ENCODE measurements at regions not wholly inside any gene's neighbourhood (a gene's known extent, or its start where the extent isn't known, plus 50 kb on each side); places are given as distances from the start of the nearest gene placed in this dataset.

DNA sequence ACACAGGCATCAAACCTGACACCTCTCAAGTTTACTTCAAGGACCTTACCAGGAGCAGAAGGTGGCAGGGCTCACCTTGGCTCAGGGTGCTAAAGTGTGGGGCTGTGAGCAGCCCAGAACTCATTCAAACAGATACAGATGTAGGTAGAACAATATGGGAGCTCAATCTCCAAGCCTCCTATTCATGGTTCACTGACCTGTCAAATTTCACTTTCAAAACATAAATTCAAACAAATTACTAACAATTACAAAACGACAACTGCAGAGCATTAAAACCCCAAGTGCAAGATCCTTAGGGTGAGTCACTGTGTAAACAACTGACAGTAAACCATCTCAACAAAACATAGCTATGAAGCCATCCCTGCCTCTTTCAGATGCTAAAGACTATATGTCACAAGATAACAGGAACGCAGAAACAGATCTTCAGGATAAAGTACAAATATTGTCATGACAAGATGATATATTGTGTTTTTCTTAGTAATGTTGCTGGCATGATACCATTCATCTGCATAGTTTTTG lies 303.5 kb upstream of the ANO3 start:
- H3K27ac ChIP-seq: no peak overlapping the region
- no peak overlapping the region for H3K9ac ChIP-seq
- no peaks in the 10 kb centered on the region for H3K27me3 ChIP-seq
- TF ChIP-seq Cebpa-rat (IDR thresholded peaks at IDR 0.05): no peak
- H3K4me3 ChIP-seq: no peak overlapping the region
- H4K20me1 ChIP-seq: no peaks in the 10 kb centered on the region
- H3K4me1 ChIP-seq: no peaks in the 10 kb centered on the region
- no peaks in the 10 kb centered on the region for H3K9me3 ChIP-seq (replicated peaks in 1 of 11)
- H3K36me3 ChIP-seq: no peaks in the 10 kb centered on the region
- H3K4me2 ChIP-seq: no peak overlapping the region

DNA sequence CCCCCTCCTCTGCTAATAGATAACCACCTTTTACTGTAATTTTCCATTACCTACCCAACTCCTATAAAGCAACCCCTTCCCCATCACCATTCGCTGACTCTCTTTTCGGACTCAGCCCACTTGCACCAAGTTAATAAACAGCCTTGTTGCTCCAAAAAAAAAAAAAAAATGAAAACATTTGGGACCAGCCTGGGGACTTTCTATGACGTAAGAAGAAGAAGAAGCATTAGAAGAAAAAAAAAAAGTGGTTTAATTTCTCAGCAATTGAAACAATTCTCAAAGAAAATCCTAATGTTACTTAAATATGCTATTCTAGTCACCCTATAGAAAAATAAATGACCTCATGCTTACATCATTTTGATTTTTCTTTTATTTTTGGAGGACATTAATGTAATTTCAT lies 301.5 kb upstream of the ANO3 start:
- H4K20me1 ChIP-seq: no peaks in the 10 kb centered on the region
- H3K4me3 ChIP-seq: no peak overlapping the region
- no peaks in the 10 kb centered on the region for H3K4me1 ChIP-seq
- no peak overlapping the region for H3K27ac ChIP-seq
- no peak overlapping the region for H3K9ac ChIP-seq
- H3K36me3 ChIP-seq: no peaks in the 10 kb centered on the region
- no peaks in the 10 kb centered on the region for H3K27me3 ChIP-seq
- H3K9me3 ChIP-seq (replicated peaks in 1 of 11): no peaks in the 10 kb centered on the region
- no peak for TF ChIP-seq Cebpa-rat (IDR thresholded peaks at IDR 0.05)
- no peak overlapping the region for H3K4me2 ChIP-seq

DNA sequence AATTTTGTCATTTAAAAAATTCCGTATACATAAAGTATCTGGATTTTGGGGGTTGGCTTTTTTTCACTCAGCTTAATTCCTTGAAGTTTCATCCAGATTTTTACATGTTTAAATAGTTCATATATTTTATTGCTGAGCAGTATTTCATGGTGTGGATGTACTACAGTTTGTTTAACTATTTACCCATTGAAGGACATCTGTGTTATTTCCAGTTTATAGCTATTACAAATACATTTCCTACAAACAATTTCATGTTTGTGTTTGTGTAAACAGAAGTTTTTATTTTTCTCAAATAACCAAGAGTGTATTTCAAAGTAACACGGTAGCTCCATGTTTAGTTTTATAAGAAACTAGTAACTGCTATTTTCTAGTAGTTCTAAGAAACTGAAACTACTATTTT lies 299.7 kb upstream of the ANO3 start:
- no peak overlapping the region for H3K4me3 ChIP-seq
- no peaks in the 10 kb centered on the region for H3K27me3 ChIP-seq

DNA sequence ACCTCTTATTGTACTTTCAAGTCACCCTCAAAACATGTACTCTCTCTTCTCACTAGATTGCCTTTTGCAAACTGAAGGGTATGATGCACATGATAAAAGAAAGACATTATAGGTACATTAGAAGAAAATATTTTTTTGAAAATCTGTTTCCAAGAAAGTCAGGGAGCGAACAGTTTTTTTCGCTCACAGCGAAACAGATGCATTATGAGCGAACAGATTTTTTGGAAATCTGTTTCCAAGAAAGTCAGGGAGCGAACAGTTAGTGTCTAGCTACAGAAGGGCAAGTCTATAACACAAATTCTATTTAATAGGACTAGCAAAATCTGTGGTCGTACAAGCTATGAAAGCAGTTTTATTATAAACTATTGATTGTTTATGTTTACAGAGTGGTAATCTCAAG lies 296.2 kb upstream of the ANO3 start:
- no peaks in the 10 kb centered on the region for H3K9me3 ChIP-seq (replicated peaks in 1 of 11)
- no peak for TF ChIP-seq Cebpa-rat (IDR thresholded peaks at IDR 0.05)

More for the DNA sequence above, 299.7 kb upstream of the ANO3 start:
- H3K9me3 ChIP-seq (replicated peaks in 1 of 11): no peaks in the 10 kb centered on the region
- no peak overlapping the region for H3K9ac ChIP-seq
- TF ChIP-seq Cebpa-rat (IDR thresholded peaks at IDR 0.05): no peak
- no peaks in the 10 kb centered on the region for H3K4me1 ChIP-seq
- H3K27ac ChIP-seq: no peak overlapping the region
- H3K4me2 ChIP-seq: no peak overlapping the region
- no peaks in the 10 kb centered on the region for H3K36me3 ChIP-seq
- no peaks in the 10 kb centered on the region for H4K20me1 ChIP-seq

DNA sequence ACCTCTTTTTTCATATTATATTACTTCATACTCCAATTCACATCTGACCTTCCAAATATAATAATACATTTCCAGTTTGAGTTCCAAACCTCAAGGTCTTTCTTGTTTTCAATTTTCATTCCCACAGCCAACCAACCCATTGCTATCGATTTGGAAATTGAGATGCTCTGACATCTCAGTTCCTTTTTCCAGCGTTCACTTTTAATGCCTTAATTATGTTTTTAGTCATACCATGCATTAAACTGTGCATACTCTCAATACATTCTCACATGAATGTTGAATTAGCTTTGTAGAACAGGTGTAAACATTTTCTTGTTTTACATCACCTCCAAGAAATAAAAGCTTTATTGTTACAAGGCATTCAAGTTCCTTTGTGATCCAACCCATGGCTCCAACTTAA lies 294.2 kb upstream of the ANO3 start:
- Histone ChIP-seq H3K36me3 (no peaks in the 10 kb centered on the region), H3K4me3 (no peak overlapping the region), H3K4me2 (no peak overlapping the region), H3K9me3 (replicated peaks in 1 of 11) (no peaks in the 10 kb centered on the region), H3K27ac (no peak overlapping the region), H3K4me1 (no peaks in the 10 kb centered on the region), H3K27me3 (no peaks in the 10 kb centered on the region), H4K20me1 (no peaks in the 10 kb centered on the region), H3K9ac (no peak overlapping the region)
- no peak for TF ChIP-seq Cebpa-rat (IDR thresholded peaks at IDR 0.05)

More for the DNA sequence above, 296.2 kb upstream of the ANO3 start:
- Histone ChIP-seq H3K27ac (no peak overlapping the region), H4K20me1 (no peaks in the 10 kb centered on the region), H3K36me3 (no peaks in the 10 kb centered on the region), H3K4me1 (no peaks in the 10 kb centered on the region), H3K9ac (no peak overlapping the region), H3K4me2 (no peak overlapping the region), H3K4me3 (no peak overlapping the region), H3K27me3 (no peaks in the 10 kb centered on the region)

DNA sequence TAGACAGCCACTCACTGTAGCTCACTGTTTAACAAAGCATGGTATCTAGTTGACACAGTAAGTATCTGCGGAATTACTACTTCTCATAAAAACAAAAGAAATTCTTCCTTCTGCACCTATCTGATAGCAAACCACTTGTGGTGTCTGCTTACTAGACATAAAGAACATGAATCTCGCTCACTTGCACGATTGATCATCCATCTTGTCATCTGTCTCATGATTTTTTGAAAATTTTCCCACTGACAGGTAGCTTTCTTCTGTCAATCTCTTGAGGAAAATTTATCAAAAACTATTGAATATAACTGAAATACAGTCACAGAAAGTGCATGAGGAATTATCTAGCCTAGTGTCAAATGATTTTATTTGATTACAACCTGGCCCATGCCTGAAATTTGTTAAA lies 291.6 kb upstream of the ANO3 start:
- Histone ChIP-seq H3K4me3 (no peak overlapping the region), H3K27ac (no peak overlapping the region), H4K20me1 (no peaks in the 10 kb centered on the region), H3K27me3 (no peaks in the 10 kb centered on the region), H3K4me2 (no peak overlapping the region), H3K9me3 (replicated peaks in 1 of 11) (no peaks in the 10 kb centered on the region), H3K4me1 (no peaks in the 10 kb centered on the region), H3K36me3 (no peaks in the 10 kb centered on the region), H3K9ac (no peak overlapping the region)
- TF ChIP-seq Cebpa-rat (IDR thresholded peaks at IDR 0.05): no peak

DNA sequence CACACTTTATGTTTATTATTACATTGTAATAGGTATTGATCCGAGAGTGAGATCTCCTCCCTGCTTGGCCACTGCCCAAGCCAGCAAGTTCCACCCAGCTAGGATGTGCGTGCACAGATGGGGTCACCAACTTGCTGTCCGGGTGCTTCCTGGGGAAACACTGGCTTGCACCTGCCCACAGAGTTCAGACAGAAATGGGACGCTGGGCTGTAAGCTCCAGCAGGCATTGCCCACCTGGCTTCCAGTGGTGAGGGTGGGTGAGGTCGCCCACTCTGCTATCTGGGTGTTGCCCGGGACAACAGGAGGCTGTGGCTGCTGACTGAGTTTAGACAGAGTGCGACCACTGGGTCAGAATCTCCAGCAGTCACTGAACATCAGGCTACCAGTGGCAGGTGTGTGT lies 289.8 kb upstream of the ANO3 start:
- Histone ChIP-seq H3K9me3 (replicated peaks in 1 of 11) (no peaks in the 10 kb centered on the region), H4K20me1 (no peaks in the 10 kb centered on the region), H3K27me3 (no peaks in the 10 kb centered on the region), H3K27ac (no peak overlapping the region), H3K9ac (no peak overlapping the region), H3K4me2 (no peak overlapping the region), H3K4me1 (no peaks in the 10 kb centered on the region), H3K4me3 (no peak overlapping the region), H3K36me3 (no peaks in the 10 kb centered on the region)
- no peak for TF ChIP-seq Cebpa-rat (IDR thresholded peaks at IDR 0.05)

DNA sequence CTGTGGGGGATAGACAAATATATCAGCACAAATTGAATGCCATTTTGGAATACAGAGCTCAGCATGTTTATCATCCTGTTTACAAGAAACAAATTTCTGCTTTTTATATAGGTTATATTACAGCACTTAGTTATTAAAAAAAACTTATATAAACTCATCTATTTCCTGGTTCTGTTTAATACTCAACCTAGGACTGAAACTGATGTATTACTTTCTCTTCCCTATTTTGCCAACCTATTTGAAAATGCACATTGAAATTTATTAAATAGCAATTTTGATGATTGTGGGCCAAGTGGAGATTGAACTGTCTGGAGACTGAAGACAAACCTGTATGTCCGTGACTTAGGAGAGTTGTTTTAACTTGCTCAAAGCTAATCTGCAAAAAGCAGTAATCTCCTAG lies 288.3 kb upstream of the ANO3 start:
- no peak overlapping the region for H3K27ac ChIP-seq
- H3K9me3 ChIP-seq (replicated peaks in 1 of 11): no peaks in the 10 kb centered on the region
- H3K9ac ChIP-seq: no peak overlapping the region
- H3K4me1 ChIP-seq: no peaks in the 10 kb centered on the region
- H4K20me1 ChIP-seq: no peaks in the 10 kb centered on the region
- H3K4me2 ChIP-seq: no peak overlapping the region
- no peak for TF ChIP-seq Cebpa-rat (IDR thresholded peaks at IDR 0.05)
- H3K27me3 ChIP-seq: no peaks in the 10 kb centered on the region
- no peaks in the 10 kb centered on the region for H3K36me3 ChIP-seq
- no peak overlapping the region for H3K4me3 ChIP-seq

DNA sequence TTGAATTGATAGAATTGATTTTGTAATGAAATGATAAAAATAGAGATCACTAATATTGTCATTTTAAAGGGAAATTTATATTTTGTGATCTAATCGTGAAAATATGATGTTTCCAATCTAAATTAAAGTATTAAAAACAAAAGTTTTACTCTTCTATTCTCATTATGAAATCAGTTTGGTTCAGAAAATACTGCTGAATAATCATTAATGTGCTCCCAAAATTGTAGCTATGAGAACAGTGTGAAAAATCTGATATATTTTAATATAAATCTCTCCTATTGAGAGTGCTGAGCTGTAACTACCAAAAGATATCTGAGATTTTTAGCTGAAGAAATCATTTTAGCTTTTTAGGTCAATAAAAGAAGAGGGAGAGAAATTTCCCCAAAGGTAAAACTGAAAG lies 287.5 kb upstream of the ANO3 start:
- H3K27me3 ChIP-seq: no peaks in the 10 kb centered on the region
- H4K20me1 ChIP-seq: no peaks in the 10 kb centered on the region
- H3K4me3 ChIP-seq: no peak overlapping the region
- H3K9me3 ChIP-seq (replicated peaks in 1 of 11): no peaks in the 10 kb centered on the region
- TF ChIP-seq Cebpa-rat (IDR thresholded peaks at IDR 0.05): no peak
- H3K4me2 ChIP-seq: no peak overlapping the region
- no peak overlapping the region for H3K9ac ChIP-seq
- H3K27ac ChIP-seq: no peak overlapping the region
- no peaks in the 10 kb centered on the region for H3K4me1 ChIP-seq
- H3K36me3 ChIP-seq: no peaks in the 10 kb centered on the region

DNA sequence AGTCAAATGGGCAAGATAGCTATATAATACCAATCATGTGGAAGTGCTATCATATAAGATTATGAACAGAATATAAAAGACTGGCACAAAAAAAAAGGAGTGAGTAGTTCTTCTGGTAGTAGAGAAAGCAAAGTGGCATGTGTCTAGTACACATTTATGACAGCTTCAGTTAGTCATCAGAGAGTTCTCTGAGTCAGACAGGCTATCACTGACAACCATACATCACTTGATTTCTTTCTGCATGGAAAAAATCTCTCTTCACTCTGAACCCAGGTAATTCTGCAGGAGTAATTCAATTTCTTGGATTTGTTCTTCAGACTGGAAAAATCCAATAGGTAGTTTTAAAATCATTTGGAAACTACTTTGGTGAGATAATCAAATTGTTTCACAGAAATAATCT lies 286.8 kb upstream of the ANO3 start:
- H3K9me3 ChIP-seq (replicated peaks in 1 of 11): no peaks in the 10 kb centered on the region
- no peaks in the 10 kb centered on the region for H3K4me1 ChIP-seq
- no peak overlapping the region for H3K27ac ChIP-seq
- TF ChIP-seq Cebpa-rat (IDR thresholded peaks at IDR 0.05): no peak
- no peak overlapping the region for H3K4me3 ChIP-seq
- H3K36me3 ChIP-seq: no peaks in the 10 kb centered on the region
- no peak overlapping the region for H3K4me2 ChIP-seq
- H3K27me3 ChIP-seq: no peaks in the 10 kb centered on the region
- H3K9ac ChIP-seq: no peak overlapping the region
- no peaks in the 10 kb centered on the region for H4K20me1 ChIP-seq

DNA sequence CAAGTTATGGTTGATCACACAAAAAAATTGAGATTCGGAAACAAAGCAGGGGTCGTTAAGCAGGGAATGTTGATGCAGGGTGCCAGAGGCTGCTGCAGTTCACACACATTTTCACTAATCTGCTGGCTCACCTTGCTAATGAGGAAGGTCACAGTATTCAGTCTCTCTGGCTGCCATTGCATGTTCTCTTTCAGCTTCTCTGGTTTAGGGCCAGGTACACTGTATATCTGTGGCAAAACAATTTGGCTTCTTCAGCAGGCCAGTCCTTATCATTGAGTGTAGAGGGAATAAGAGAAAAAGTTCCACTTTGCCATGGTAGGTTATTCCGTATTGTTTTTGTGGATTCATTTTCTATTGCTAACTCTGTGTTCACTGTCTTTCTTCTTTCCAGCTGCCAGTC lies 283.7 kb upstream of the ANO3 start:
- Histone ChIP-seq H3K27ac (no peak overlapping the region), H3K36me3 (no peaks in the 10 kb centered on the region), H4K20me1 (no peaks in the 10 kb centered on the region), H3K27me3 (no peaks in the 10 kb centered on the region), H3K4me3 (no peak overlapping the region), H3K9ac (no peak overlapping the region), H3K4me2 (no peak overlapping the region), H3K4me1 (no peaks in the 10 kb centered on the region), H3K9me3 (replicated peaks in 1 of 11) (no peaks in the 10 kb centered on the region)
- TF ChIP-seq Cebpa-rat (IDR thresholded peaks at IDR 0.05): no peak

All from BLaER1 treated with 17β-estradiol and CSF1 and Interleukin-3, amounts not matched to agents 10 nM and 100 nM (cell line).